ENCODE measurements at regions not wholly inside any gene's neighbourhood (a gene's known extent, or its start where the extent isn't known, plus 50 kb on each side); places are given as distances from the start of the nearest gene placed in this dataset.

- no peak for DNase-seq (ENCODE audit: low read depth)
- no peak overlapping the region for H3K4me3 ChIP-seq (replicated peaks; ENCODE audit: low read depth, low read length)
- TF ChIP-seq CTCF (IDR thresholded peaks at IDR 0.05; ENCODE audit: low read length, missing control alignments) = no peak
Observed at GRCh38 chr20:24406251-24406650, 63.2 kb upstream of the SYNDIG1 start.

GRCh38 chr20:24405810-24406209 is 63.6 kb upstream of the SYNDIG1 start:
- H3K4me3 ChIP-seq (replicated peaks; ENCODE audit: low read depth, low read length) = no peak overlapping the region
- TF ChIP-seq CTCF (IDR thresholded peaks at IDR 0.05; ENCODE audit: low read length, missing control alignments) = no peak
- no peak for DNase-seq (ENCODE audit: low read depth)

- no peak for TF ChIP-seq CTCF (IDR thresholded peaks at IDR 0.05; ENCODE audit: low read length, missing control alignments)
- DNase-seq (ENCODE audit: low read depth) = no peak
- no peak overlapping the region for H3K4me3 ChIP-seq (replicated peaks; ENCODE audit: low read depth, low read length)
Observed at GRCh38 chr20:24403406-24403805, 66.0 kb upstream of the SYNDIG1 start.

- no peak overlapping the region for H3K4me3 ChIP-seq (replicated peaks; ENCODE audit: low read depth, low read length)
- no peak for DNase-seq (ENCODE audit: low read depth)
- TF ChIP-seq CTCF (IDR thresholded peaks at IDR 0.05; ENCODE audit: low read length, missing control alignments) = no peak
Observed at GRCh38 chr20:24402188-24402587, 67.2 kb upstream of the SYNDIG1 start.

GRCh38 chr20:24395151-24395550 is 74.3 kb upstream of the SYNDIG1 start:
- no peak for DNase-seq (ENCODE audit: low read depth)
- no peak for TF ChIP-seq CTCF (IDR thresholded peaks at IDR 0.05; ENCODE audit: low read length, missing control alignments)
- H3K4me3 ChIP-seq (replicated peaks; ENCODE audit: low read depth, low read length) = no peak overlapping the region

- no peak for DNase-seq (ENCODE audit: low read depth)
- H3K4me3 ChIP-seq (replicated peaks; ENCODE audit: low read depth, low read length) = no peak overlapping the region
- TF ChIP-seq CTCF (IDR thresholded peaks at IDR 0.05; ENCODE audit: low read length, missing control alignments) = no peak
Observed at GRCh38 chr20:24393903-24394302, 75.5 kb upstream of the SYNDIG1 start.

GRCh38 chr20:24392612-24393011 is 76.8 kb upstream of the SYNDIG1 start:
- no peak for TF ChIP-seq CTCF (IDR thresholded peaks at IDR 0.05; ENCODE audit: low read length, missing control alignments)
- DNase-seq (ENCODE audit: low read depth) = no peak
- H3K4me3 ChIP-seq (replicated peaks; ENCODE audit: low read depth, low read length) = no peak overlapping the region

Measured in fibroblast of pulmonary artery (primary cell).